ENCODE measurements at regions not wholly inside any gene's neighbourhood (a gene's known extent, or its start where the extent isn't known, plus 50 kb on each side); places are given as distances from the start of the nearest gene placed in this dataset.

GRCh38 chrX:35665311-35665710 lies 132.8 kb upstream of the MAGEB16 start:
- H2AFZ ChIP-seq (ENCODE audit: low read length): no peak overlapping the region
- no peaks in the 10 kb centered on the region for H3K79me2 ChIP-seq (ENCODE audit: insufficient read depth, low read length)
- H3K9me2 ChIP-seq (ENCODE audit: low read depth, low read length): no peaks in the 10 kb centered on the region
- TF ChIP-seq EZH2 (IDR thresholded peaks at IDR 0.05; ENCODE audit: borderline replicate concordance, low read length): no peak
- TF ChIP-seq, protein P1, sequence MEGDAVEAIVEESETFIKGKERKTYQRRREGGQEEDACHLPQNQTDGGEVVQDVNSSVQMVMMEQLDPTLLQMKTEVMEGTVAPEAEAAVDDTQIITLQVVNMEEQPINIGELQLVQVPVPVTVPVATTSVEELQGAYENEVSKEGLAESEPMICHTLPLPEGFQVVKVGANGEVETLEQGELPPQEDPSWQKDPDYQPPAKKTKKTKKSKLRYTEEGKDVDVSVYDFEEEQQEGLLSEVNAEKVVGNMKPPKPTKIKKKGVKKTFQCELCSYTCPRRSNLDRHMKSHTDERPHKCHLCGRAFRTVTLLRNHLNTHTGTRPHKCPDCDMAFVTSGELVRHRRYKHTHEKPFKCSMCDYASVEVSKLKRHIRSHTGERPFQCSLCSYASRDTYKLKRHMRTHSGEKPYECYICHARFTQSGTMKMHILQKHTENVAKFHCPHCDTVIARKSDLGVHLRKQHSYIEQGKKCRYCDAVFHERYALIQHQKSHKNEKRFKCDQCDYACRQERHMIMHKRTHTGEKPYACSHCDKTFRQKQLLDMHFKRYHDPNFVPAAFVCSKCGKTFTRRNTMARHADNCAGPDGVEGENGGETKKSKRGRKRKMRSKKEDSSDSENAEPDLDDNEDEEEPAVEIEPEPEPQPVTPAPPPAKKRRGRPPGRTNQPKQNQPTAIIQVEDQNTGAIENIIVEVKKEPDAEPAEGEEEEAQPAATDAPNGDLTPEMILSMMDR (IDR thresholded peaks at IDR 0.05; ENCODE audit: low read length): no peak
- H3F3A ChIP-seq (ENCODE audit: insufficient read depth, low read length): no peaks in the 10 kb centered on the region
- H3K4me3 ChIP-seq (ENCODE audit: low read depth, low read length, poor library complexity, severe bottlenecking): no peak overlapping the region
- H3K9me3 ChIP-seq (ENCODE audit: low read length): no peaks in the 10 kb centered on the region
- H3K36me3 ChIP-seq (ENCODE audit: insufficient read depth, low read length): no peaks in the 10 kb centered on the region
- no peaks in the 10 kb centered on the region for H3K27me3 ChIP-seq (ENCODE audit: insufficient read depth, low read length)
- no peak overlapping the region for H3K4me2 ChIP-seq (ENCODE audit: low read length)
- no peaks in the 10 kb centered on the region for H3K4me1 ChIP-seq (ENCODE audit: insufficient read depth, low read length, severe bottlenecking)
- no peaks in the 10 kb centered on the region for H4K20me1 ChIP-seq (ENCODE audit: insufficient read depth, low read length)
- H3K27ac ChIP-seq (ENCODE audit: low read depth, low read length, poor library complexity, severe bottlenecking): no peak overlapping the region
- no peak overlapping the region for H3K9ac ChIP-seq (ENCODE audit: low read length)

DNA sequence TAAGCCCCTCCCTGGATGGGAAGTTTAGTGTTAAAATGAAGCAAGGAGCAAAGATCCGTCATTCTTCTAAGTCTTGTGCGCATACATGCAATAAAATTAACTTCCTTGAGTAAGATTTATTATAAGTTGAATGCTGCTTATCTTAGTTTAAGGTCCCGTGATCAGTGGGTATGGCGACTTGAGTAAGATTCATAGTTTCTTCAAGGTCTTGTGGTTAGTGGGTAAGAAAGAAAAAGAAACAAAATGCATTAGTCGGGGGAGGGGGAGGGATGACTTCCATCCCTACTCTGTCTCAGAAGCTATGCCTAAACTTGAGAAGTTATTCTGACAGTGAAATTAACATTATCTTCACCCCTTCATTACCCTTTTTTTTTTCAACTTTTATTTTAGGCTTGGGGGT lies 127.3 kb upstream of the MAGEB16 start:
- Histone ChIP-seq H3K4me1 (ENCODE audit: insufficient read depth, low read length, severe bottlenecking) (no peaks in the 10 kb centered on the region), H4K20me1 (ENCODE audit: insufficient read depth, low read length) (no peaks in the 10 kb centered on the region), H2AFZ (ENCODE audit: low read length) (no peak overlapping the region)

GRCh38 chrX:35675151-35675550 lies 123.0 kb upstream of the MAGEB16 start:
- H3K9me3 ChIP-seq (ENCODE audit: low read length): no peaks in the 10 kb centered on the region
- no peak for TF ChIP-seq EZH2 (IDR thresholded peaks at IDR 0.05; ENCODE audit: borderline replicate concordance, low read length)
- TF ChIP-seq, protein P1 (IDR thresholded peaks at IDR 0.05; ENCODE audit: low read length): no peak
- no peak overlapping the region for H3K4me2 ChIP-seq (ENCODE audit: low read length)
- no peaks in the 10 kb centered on the region for H3K79me2 ChIP-seq (ENCODE audit: insufficient read depth, low read length)
- H3K36me3 ChIP-seq (ENCODE audit: insufficient read depth, low read length): no peaks in the 10 kb centered on the region
- H3K4me1 ChIP-seq (ENCODE audit: insufficient read depth, low read length, severe bottlenecking): no peaks in the 10 kb centered on the region
- H3K27me3 ChIP-seq (ENCODE audit: insufficient read depth, low read length): no peaks in the 10 kb centered on the region
- H3K9me2 ChIP-seq (ENCODE audit: low read depth, low read length): no peaks in the 10 kb centered on the region
- H3K4me3 ChIP-seq (ENCODE audit: low read depth, low read length, poor library complexity, severe bottlenecking): no peak overlapping the region
- H2AFZ ChIP-seq (ENCODE audit: low read length): no peak overlapping the region
- H3F3A ChIP-seq (ENCODE audit: insufficient read depth, low read length): no peaks in the 10 kb centered on the region
- no peak overlapping the region for H3K27ac ChIP-seq (ENCODE audit: low read depth, low read length, poor library complexity, severe bottlenecking)
- no peak overlapping the region for H3K9ac ChIP-seq (ENCODE audit: low read length)
- no peaks in the 10 kb centered on the region for H4K20me1 ChIP-seq (ENCODE audit: insufficient read depth, low read length)

More for the DNA sequence above, 127.3 kb upstream of the MAGEB16 start:
- H3K36me3 ChIP-seq (ENCODE audit: insufficient read depth, low read length): no peaks in the 10 kb centered on the region
- TF ChIP-seq, protein P1 (IDR thresholded peaks at IDR 0.05; ENCODE audit: low read length): no peak
- TF ChIP-seq EZH2 (IDR thresholded peaks at IDR 0.05; ENCODE audit: borderline replicate concordance, low read length): no peak
- H3K4me3 ChIP-seq (ENCODE audit: low read depth, low read length, poor library complexity, severe bottlenecking): no peak overlapping the region
- H3K27ac ChIP-seq (ENCODE audit: low read depth, low read length, poor library complexity, severe bottlenecking): no peak overlapping the region
- H3K9me2 ChIP-seq (ENCODE audit: low read depth, low read length): no peaks in the 10 kb centered on the region
- H3F3A ChIP-seq (ENCODE audit: insufficient read depth, low read length): no peaks in the 10 kb centered on the region
- no peaks in the 10 kb centered on the region for H3K9me3 ChIP-seq (ENCODE audit: low read length)
- no peak overlapping the region for H3K4me2 ChIP-seq (ENCODE audit: low read length)
- no peaks in the 10 kb centered on the region for H3K27me3 ChIP-seq (ENCODE audit: insufficient read depth, low read length)
- no peaks in the 10 kb centered on the region for H3K79me2 ChIP-seq (ENCODE audit: insufficient read depth, low read length)
- H3K9ac ChIP-seq (ENCODE audit: low read length): no peak overlapping the region
